NCI-H69 (cell line): ENCODE measurements at regions not wholly inside any gene's neighbourhood (a gene's known extent, or its start where the extent isn't known, plus 50 kb on each side); places are given as distances from the start of the nearest gene placed in this dataset.

Experiments used
- DNase-seq: peaks from one replicate; lab custom pipeline; 2025; lab: John Stamatoyannopoulos, UW

GRCh38 chr2:41985573-41986095 is 62.2 kb upstream of the PKDCC start:
- no peak for DNase-seq

- no peak for DNase-seq
Measured at GRCh38 chr2:41989501-41990180, 58.2 kb upstream of the PKDCC start.

DNA sequence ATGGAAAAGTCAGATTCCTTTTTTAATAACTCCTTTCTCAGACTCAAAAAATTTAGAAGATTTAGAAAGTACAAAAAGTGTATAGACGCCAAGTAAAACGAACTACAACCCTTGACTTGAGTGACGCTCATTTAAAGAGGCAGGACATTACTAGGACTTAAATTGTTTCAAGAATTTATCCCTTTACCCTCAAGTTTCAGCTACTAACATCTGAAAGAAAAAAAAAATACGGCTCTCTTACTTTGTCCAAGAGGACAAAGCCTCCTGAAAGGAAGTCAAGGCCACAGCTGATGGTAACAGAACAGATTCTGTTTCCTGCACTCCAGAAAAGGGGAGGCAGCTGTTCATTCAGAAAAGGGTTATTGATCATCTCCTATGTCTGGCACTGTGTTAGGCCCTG is 57.6 kb upstream of the PKDCC start:
- no peak for DNase-seq

DNA sequence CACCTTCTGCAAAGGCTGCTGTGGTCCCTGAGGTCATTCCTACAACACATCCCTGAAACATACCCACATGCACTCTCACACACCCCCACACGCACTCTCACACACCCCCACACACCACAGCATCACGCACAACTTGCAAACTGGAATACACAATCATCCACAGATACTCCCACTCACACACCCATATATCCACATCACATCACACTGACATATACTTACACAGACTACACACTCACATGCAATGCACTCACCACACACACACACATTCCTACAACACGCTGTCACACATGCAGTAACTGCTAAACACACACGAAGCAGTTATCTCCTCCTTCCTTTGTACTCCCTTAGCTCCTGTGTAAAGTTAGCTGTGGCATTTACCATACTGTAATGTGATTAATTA is 57.1 kb upstream of the PKDCC start:
- no peak for DNase-seq

DNA sequence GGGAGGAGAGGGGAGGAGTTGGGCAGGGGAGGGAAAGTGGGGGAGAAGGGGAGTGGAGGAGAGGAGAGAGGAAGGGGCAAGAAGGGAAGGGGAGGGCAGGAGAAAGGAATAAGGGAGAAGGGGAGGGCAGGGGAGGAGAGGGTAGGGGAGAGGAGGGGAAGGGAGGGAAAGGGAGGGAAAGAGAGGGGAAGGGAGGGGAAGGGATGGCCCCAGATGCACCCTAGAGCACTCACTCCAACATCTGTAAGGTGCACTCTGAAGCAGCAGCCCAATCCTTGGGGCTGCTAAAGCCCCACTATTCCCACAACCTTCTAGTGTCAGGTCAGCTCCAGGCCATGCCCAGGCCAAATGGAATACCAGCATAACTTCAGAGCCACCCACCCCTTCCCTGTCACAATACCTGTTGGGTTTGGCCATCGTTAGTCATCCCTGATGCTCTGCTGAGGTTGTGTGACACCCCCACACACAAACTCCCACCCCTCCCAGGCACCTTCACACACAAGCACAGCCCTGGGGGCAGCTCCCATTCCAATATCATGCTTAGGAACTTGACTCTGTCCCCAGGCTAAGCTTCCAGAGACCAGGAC is 55.7 kb upstream of the PKDCC start:
- DNase-seq: no peak

- no peak for DNase-seq
Measured at GRCh38 chr2:41992671-41993434, 55.0 kb upstream of the PKDCC start.

DNA sequence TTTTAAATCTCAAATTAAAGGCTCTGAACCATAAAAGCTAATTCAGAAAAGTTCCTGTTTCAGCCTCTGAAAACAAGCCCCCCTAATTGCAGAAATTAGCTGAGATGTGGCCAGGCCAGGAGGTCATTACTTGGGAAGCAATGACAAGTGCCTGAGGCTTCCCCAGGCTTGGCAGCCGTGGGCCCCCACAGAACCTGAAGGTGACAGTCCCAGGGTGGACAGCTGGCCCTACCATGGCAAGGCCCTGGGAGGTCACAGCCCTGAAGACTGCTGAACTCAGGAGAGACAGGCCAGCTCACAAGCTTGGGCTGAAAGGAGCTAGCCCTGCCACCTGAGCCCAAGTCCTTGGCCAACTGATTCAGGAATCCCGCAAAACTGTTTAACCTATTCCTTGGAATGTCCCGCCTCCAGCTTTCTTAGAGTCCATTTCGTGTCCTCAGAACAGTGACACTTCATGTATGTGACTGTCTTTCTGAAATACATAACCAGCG is 54.3 kb upstream of the PKDCC start:
- no peak for DNase-seq

GRCh38 chr2:41994233-41994637 is 53.6 kb upstream of the PKDCC start:
- no peak for DNase-seq

DNA sequence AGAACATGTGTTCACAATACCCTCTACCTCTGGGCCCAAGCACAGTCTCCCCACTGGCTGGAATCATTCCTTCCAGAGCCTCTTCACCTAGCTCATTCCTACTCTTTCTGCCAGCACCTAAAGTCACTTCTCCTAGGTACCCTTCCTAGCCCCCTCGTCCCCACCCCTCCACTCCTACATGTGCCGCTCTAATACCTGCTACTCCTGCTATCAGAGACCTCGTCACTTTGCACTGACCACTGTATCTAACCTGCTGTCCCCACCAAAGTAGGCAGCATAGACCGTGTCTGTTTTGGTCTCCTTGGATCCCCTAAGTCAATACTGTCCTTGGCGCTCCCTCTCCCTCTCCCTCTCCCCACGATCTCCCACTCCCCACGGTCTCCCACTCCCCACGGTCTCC is 53.2 kb upstream of the PKDCC start:
- no peak for DNase-seq

- no peak for DNase-seq
Measured at GRCh38 chr2:41997561-41997960, 50.3 kb upstream of the PKDCC start.
